A549 (cell line): ENCODE measurements at regions not wholly inside any gene's neighbourhood (a gene's known extent, or its start where the extent isn't known, plus 50 kb on each side); places are given as distances from the start of the nearest gene placed in this dataset.
A peak's percentile ranks its signal among the peaks of the same experiment; 100 is the strongest.

Experiments
- BHLHE40 ChIP-seq: IDR thresholded peaks from 2 replicates; pipeline ENCODE4 v1.6.1; 2012; ENCODE audit warnings: low read depth, low read length, inconsistent platforms
- CBX2 ChIP-seq: fragments of 200-600 bp; sonication (generic); IDR thresholded peaks from 2 replicates; pipeline ENCODE4 v1.6.1; 2016; ENCODE audit warnings: low read depth, mild to moderate bottlenecking, borderline replicate concordance
- CBX8 ChIP-seq: fragments of 200-600 bp; sonication (generic); IDR thresholded peaks from 2 replicates; pipeline ENCODE4 v1.6.1; 2016
- CEBPB ChIP-seq, 2 experiments: fragments of >200 bp in 1 of 2; sonication (Bioruptor Twin) in 1 of 2; formaldehyde crosslinking in 1 of 2; IDR thresholded peaks; 2 replicates each; pipeline ENCODE4 v1.6.1; 2012 to 2016
- CHD4 ChIP-seq: fragments of 200-600 bp; sonication (generic); IDR thresholded peaks from 2 replicates; pipeline ENCODE4 v1.6.1; 2016; ENCODE audit warnings: antibody characterized with exemption, mild to moderate bottlenecking, borderline replicate concordance
- EHMT2 ChIP-seq: fragments of 200-600 bp; sonication (generic); IDR thresholded peaks from 2 replicates; pipeline ENCODE4 v1.6.1; 2016; ENCODE audit warnings: antibody characterized with exemption, low read depth, mild to moderate bottlenecking, moderate library complexity
- ESRRA ChIP-seq: fragments of 150-350 bp; IDR thresholded peaks from 2 replicates; pipeline ENCODE4 v1.6.1; 2014; ENCODE audit warnings: mild to moderate bottlenecking, low read length, borderline replicate concordance
- FOSB ChIP-seq: fragments of 250-450 bp; sonication (Bioruptor Pico); IDR thresholded peaks from 2 replicates; pipeline ENCODE4 v1.5.0; 2020; ENCODE audit warnings: mild to moderate bottlenecking, moderate library complexity
- GATA3 ChIP-seq: IDR thresholded peaks from 2 replicates; pipeline ENCODE4 v1.6.1; 2012; ENCODE audit warnings: borderline replicate concordance
- HDAC2 ChIP-seq: fragments of 200-600 bp; sonication (generic); IDR thresholded peaks from 2 replicates; pipeline ENCODE4 v1.6.1; 2016
- HOXB5 ChIP-seq: fragments of 250-450 bp; sonication (Bioruptor Pico); IDR thresholded peaks from 2 replicates; pipeline ENCODE4 v1.5.0; 2020; ENCODE audit warnings: mild to moderate bottlenecking, moderate library complexity
- JUNB ChIP-seq: fragments of >200 bp; sonication (Bioruptor Twin); formaldehyde crosslinking; IDR thresholded peaks from 2 replicates; pipeline ENCODE4 v1.6.1; 2016
- KDM1A ChIP-seq: fragments of 200-600 bp; sonication (generic); IDR thresholded peaks from 2 replicates; pipeline ENCODE4 v1.6.1; 2016; ENCODE audit warnings: low read depth, mild to moderate bottlenecking
- MAZ ChIP-seq: fragments of 150-350 bp; IDR thresholded peaks from 2 replicates; pipeline ENCODE4 v1.6.1; 2014; ENCODE audit warnings: antibody characterized with exemption, low read depth, low read length, borderline replicate concordance
- MYC ChIP-seq: IDR thresholded peaks from 2 replicates; pipeline ENCODE4 v1.6.1; 2012; ENCODE audit warnings: mild to moderate bottlenecking, inconsistent platforms, low read length, improper control_type of control experiment, borderline replicate concordance
- NFE2L2 ChIP-seq: fragments of 150-350 bp; conservative IDR thresholded peaks from 2 replicates; pipeline ENCODE4 v1.6.1; 2014; ENCODE audit warnings: low read length
- NPAS2 ChIP-seq: fragments of 250-450 bp; sonication (Bioruptor Pico); IDR thresholded peaks from 2 replicates; pipeline ENCODE4 v1.8.0; 2022; ENCODE audit warnings: mild to moderate bottlenecking, moderate library complexity, borderline replicate concordance
- PHF8 ChIP-seq: fragments of 200-600 bp; sonication (generic); IDR thresholded peaks from 2 replicates; pipeline ENCODE4 v1.6.1; 2016; ENCODE audit warnings: low read depth, mild to moderate bottlenecking, antibody characterized with exemption, moderate library complexity, borderline replicate concordance
- POLR2A ChIP-seq: IDR thresholded peaks from 2 replicates; pipeline ENCODE4 v1.6.1; 2012; ENCODE audit warnings: mild to moderate bottlenecking, low read length
- POLR2AphosphoS2 ChIP-seq: conservative IDR thresholded peaks from 2 replicates; pipeline ENCODE4 v1.6.1; 2012; ENCODE audit warnings: low read length, improper control_type of control experiment, inconsistent platforms
- RAD21 ChIP-seq, 2 experiments: fragments of >200 bp in 1 of 2; sonication (Bioruptor Twin) in 1 of 2; formaldehyde crosslinking in 1 of 2; IDR thresholded peaks in 1 of 2; conservative IDR thresholded peaks in 1 of 2; 2 replicates in 1 of 2; 3 replicates in 1 of 2; pipeline ENCODE4 v1.6.1; 2012 to 2018; ENCODE audit warnings: inconsistent platforms in 1 of 2
- TP53 ChIP-seq: fragments of 250-450 bp; sonication (Bioruptor Pico); IDR thresholded peaks from 2 replicates; pipeline ENCODE4 v1.5.0; 2021; ENCODE audit warnings: mild to moderate bottlenecking, moderate library complexity
- ZNF302 ChIP-seq: fragments of 250-450 bp; sonication (Bioruptor Pico); IDR thresholded peaks from 2 replicates; pipeline ENCODE4 v1.9.0; 2021; ENCODE audit warnings: inconsistent platforms, mild to moderate bottlenecking, moderate library complexity
- TF ChIP-seq, protein P1 (sequence below): fragments of 200-600 bp; sonication (generic); IDR thresholded peaks from 2 replicates; pipeline ENCODE4 v1.6.1; 2016; ENCODE audit warnings: antibody characterized with exemption, mild to moderate bottlenecking, moderate library complexity
- TF ChIP-seq, protein P2 (sequence below): fragments of 250-450 bp; sonication (Bioruptor Pico); IDR thresholded peaks from 2 replicates; pipeline ENCODE4 v1.5.0; 2021; ENCODE audit warnings: mild to moderate bottlenecking, moderate library complexity, borderline replicate concordance
- TF ChIP-seq, protein P3 (sequence below): fragments of 150-350 bp; IDR thresholded peaks from 2 replicates; pipeline ENCODE4 v1.6.1; 2014; ENCODE audit warnings: low read depth, mild to moderate bottlenecking, low read length
- TF ChIP-seq, protein P4 (sequence below): IDR thresholded peaks from 2 replicates; pipeline ENCODE4 v1.6.1; 2012

DNA sequence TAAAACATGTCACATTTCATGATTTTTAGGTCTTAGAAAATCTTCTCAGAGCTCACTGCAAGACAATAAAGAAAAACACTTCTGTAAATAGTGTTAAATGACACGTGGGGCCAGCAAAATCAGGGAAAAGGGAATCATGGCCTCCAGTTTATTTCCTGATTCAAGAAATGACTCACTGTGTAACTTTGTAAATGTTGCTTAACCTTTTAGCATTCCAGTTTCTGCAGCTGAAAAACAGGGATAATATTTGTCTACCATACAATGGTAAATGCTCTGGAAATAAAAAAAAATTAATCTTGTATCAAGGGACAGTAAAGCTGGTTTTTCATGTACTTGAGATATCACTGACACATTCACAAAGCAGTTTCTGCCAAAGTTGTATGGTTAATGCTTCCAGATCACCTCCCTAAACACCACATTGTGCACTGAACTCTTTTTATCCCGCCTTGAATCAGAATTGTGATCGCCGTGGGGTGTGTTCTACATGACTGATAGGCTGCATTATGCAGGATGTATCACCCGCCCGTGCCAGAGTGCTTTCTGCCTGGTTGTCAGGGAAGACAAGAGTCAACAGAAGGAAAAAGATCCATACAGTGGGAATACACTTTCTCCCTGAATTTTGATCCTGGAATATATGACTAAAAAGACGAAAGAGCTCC lies 238.8 kb downstream of the IKZF2 start (continued):
- no peak for TF ChIP-seq RAD21 (conservative IDR thresholded peaks at IDR 0.05 in 1 of 2, IDR thresholded peaks at IDR 0.05 in 1 of 2)
- TF ChIP-seq MAZ: no peak
- TF ChIP-seq TP53 (CRISPR knock-in tag): no peak
- no peak for TF ChIP-seq BHLHE40
- TF ChIP-seq, protein P1, sequence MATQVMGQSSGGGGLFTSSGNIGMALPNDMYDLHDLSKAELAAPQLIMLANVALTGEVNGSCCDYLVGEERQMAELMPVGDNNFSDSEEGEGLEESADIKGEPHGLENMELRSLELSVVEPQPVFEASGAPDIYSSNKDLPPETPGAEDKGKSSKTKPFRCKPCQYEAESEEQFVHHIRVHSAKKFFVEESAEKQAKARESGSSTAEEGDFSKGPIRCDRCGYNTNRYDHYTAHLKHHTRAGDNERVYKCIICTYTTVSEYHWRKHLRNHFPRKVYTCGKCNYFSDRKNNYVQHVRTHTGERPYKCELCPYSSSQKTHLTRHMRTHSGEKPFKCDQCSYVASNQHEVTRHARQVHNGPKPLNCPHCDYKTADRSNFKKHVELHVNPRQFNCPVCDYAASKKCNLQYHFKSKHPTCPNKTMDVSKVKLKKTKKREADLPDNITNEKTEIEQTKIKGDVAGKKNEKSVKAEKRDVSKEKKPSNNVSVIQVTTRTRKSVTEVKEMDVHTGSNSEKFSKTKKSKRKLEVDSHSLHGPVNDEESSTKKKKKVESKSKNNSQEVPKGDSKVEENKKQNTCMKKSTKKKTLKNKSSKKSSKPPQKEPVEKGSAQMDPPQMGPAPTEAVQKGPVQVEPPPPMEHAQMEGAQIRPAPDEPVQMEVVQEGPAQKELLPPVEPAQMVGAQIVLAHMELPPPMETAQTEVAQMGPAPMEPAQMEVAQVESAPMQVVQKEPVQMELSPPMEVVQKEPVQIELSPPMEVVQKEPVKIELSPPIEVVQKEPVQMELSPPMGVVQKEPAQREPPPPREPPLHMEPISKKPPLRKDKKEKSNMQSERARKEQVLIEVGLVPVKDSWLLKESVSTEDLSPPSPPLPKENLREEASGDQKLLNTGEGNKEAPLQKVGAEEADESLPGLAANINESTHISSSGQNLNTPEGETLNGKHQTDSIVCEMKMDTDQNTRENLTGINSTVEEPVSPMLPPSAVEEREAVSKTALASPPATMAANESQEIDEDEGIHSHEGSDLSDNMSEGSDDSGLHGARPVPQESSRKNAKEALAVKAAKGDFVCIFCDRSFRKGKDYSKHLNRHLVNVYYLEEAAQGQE: no peak
- TF ChIP-seq NFE2L2: no peak
- TF ChIP-seq, protein P2, sequence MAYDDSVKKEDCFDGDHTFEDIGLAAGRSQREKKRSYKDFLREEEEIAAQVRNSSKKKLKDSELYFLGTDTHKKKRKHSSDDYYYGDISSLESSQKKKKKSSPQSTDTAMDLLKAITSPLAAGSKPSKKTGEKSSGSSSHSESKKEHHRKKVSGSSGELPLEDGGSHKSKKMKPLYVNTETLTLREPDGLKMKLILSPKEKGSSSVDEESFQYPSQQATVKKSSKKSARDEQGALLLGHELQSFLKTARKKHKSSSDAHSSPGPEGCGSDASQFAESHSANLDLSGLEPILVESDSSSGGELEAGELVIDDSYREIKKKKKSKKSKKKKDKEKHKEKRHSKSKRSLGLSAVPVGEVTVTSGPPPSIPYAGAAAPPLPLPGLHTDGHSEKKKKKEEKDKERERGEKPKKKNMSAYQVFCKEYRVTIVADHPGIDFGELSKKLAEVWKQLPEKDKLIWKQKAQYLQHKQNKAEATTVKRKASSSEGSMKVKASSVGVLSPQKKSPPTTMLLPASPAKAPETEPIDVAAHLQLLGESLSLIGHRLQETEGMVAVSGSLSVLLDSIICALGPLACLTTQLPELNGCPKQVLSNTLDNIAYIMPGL: no peak
- TF ChIP-seq FOSB: no peak
- TF ChIP-seq MYC: 0 out of 2 replicates have a peak, but pooled peaks have one; percentile 73
- no peak for TF ChIP-seq POLR2A
- TF ChIP-seq, protein P3, sequence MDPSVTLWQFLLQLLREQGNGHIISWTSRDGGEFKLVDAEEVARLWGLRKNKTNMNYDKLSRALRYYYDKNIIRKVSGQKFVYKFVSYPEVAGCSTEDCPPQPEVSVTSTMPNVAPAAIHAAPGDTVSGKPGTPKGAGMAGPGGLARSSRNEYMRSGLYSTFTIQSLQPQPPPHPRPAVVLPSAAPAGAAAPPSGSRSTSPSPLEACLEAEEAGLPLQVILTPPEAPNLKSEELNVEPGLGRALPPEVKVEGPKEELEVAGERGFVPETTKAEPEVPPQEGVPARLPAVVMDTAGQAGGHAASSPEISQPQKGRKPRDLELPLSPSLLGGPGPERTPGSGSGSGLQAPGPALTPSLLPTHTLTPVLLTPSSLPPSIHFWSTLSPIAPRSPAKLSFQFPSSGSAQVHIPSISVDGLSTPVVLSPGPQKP: no peak
- no peak for TF ChIP-seq CHD4
- TF ChIP-seq PHF8: no peak
- TF ChIP-seq KDM1A: no peak
- peak; percentile 83 to 90 for TF ChIP-seq CEBPB (IDR thresholded peaks at IDR 0.05)
- TF ChIP-seq ESRRA: no peak
- TF ChIP-seq HDAC2: no peak
- no peak for TF ChIP-seq NPAS2 (CRISPR knock-in tag)
- TF ChIP-seq CBX8: no peak
- TF ChIP-seq ZNF302 (CRISPR knock-in tag): no peak
- no peak for TF ChIP-seq POLR2AphosphoS2
- no peak for TF ChIP-seq GATA3
- no peak for TF ChIP-seq HOXB5
- TF ChIP-seq JUNB: 0 out of 2 replicates have a peak, but pooled peaks have one; percentile 41
- TF ChIP-seq EHMT2: no peak
- TF ChIP-seq, protein P4, sequence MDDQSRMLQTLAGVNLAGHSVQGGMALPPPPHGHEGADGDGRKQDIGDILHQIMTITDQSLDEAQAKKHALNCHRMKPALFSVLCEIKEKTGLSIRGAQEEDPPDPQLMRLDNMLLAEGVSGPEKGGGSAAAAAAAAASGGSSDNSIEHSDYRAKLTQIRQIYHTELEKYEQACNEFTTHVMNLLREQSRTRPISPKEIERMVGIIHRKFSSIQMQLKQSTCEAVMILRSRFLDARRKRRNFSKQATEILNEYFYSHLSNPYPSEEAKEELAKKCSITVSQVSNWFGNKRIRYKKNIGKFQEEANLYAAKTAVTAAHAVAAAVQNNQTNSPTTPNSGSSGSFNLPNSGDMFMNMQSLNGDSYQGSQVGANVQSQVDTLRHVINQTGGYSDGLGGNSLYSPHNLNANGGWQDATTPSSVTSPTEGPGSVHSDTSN: no peak
- no peak for TF ChIP-seq CBX2
